ENCODE measurements at regions not wholly inside any gene's neighbourhood (a gene's known extent, or its start where the extent isn't known, plus 50 kb on each side); places are given as distances from the start of the nearest gene placed in this dataset.

DNA sequence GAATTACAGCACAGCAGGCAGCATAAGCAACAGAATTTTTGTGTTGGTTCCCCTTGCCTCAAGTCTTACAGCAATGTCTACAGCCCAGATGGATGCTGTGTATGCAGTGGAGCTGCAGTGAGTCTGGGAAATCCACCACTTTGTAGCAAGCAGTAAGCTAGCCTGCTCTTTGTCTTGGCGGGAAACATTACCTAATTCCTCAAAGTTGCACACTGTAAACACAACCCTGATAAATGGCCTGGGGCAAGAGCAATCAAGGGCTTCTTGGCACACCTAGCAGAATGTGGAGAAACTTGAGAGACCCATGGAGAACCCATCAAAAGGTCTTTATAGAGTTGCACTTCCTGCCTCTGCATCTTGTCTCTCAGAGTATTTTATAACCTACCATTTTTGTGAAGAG, 102.0 kb upstream of the FOXP2 start:
- Histone ChIP-seq H3K4me3 (ENCODE audit: low read depth, low read length) (no peak overlapping the region), H3K27me3 (ENCODE audit: control insufficient read depth, insufficient read depth, low read length) (no peaks in the 10 kb centered on the region), H3K36me3 (ENCODE audit: control insufficient read depth, insufficient read depth, low read length) (no peaks in the 10 kb centered on the region)
- no peak for TF ChIP-seq CTCF (IDR thresholded peaks at IDR 0.05; ENCODE audit: insufficient read depth, low read length, poor library complexity, severe bottlenecking)
- no peak for DNase-seq (ENCODE audit: low read depth)

DNA sequence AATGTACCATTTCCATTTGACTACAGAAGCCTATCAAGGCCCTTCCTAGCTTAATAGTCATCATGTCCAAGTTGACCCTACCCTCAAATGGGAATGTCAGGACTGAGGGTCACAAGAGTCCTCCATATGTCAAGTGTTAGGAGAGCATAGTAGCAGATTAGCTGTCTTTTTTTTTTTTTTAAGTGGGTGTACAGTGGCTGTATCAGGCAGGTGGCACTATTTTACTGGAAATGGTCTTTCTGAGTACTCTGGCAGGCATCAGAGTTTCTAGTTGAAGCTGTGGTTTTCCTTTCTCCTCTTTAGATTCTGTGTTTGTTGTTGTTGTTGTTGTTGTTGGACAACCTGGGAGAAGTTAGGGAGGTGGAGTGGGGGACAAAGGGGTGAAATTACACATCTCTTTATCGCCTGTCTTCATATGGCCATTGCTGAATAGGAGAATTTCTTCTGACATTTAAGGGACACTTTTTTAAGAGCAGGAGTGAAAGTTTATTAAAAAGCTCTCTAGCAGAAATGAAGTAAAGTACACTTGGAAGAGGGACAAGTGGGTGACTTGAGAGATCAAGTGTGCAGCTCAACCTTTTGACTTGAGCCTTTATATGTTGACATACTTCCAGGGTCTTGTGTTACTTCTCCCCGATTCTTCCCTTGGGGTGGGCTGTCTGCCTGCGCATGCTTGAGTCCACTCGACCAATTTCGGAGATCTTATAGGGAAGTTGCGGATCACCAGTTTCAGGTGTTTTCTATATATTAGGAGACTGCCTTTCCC, 104.1 kb upstream of the FOXP2 start:
- TF ChIP-seq CTCF (IDR thresholded peaks at IDR 0.05; ENCODE audit: insufficient read depth, low read length, poor library complexity, severe bottlenecking) = no peak

GRCh38 chr7:114309729-114310128, 104.9 kb upstream of the FOXP2 start:
- no peak overlapping the region for H3K4me3 ChIP-seq (ENCODE audit: low read depth, low read length)
- TF ChIP-seq CTCF (IDR thresholded peaks at IDR 0.05; ENCODE audit: insufficient read depth, low read length, poor library complexity, severe bottlenecking) = no peak
- DNase-seq (ENCODE audit: low read depth) = no peak
- H3K27me3 ChIP-seq (ENCODE audit: control insufficient read depth, insufficient read depth, low read length) = no peaks in the 10 kb centered on the region
- no peaks in the 10 kb centered on the region for H3K36me3 ChIP-seq (ENCODE audit: control insufficient read depth, insufficient read depth, low read length)

More for the DNA sequence above, 104.1 kb upstream of the FOXP2 start:
- DNase-seq (ENCODE audit: low read depth) = no peak
- H3K27me3 ChIP-seq (ENCODE audit: control insufficient read depth, insufficient read depth, low read length) = no peaks in the 10 kb centered on the region
- H3K36me3 ChIP-seq (ENCODE audit: control insufficient read depth, insufficient read depth, low read length) = no peaks in the 10 kb centered on the region
- no peak overlapping the region for H3K4me3 ChIP-seq (ENCODE audit: low read depth, low read length)

GRCh38 chr7:114303301-114303700, 111.3 kb upstream of the FOXP2 start:
- H3K36me3 ChIP-seq (ENCODE audit: control insufficient read depth, insufficient read depth, low read length) = no peaks in the 10 kb centered on the region
- no peak for DNase-seq (ENCODE audit: low read depth)
- TF ChIP-seq CTCF (IDR thresholded peaks at IDR 0.05; ENCODE audit: insufficient read depth, low read length, poor library complexity, severe bottlenecking) = no peak
- no peak overlapping the region for H3K4me3 ChIP-seq (ENCODE audit: low read depth, low read length)
- no peaks in the 10 kb centered on the region for H3K27me3 ChIP-seq (ENCODE audit: control insufficient read depth, insufficient read depth, low read length)

DNA sequence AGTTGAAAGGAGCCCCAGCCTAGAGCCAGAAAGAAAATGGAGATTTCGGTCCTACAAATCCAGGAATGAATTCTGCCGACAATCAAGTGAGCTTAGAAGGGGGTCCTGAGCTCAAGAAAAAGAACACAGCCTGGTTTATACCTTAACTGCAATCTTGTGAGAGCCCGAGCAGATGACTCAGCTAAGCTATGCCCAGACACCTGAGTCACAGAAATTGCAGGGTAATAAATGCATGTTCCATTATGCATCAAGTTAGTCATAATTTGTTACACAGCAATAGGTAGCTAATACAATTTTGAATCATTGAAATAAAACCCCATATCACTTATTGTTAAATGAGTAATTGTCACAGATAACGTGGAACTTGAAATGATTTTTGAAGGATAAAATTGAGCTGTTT, 111.8 kb upstream of the FOXP2 start:
- no peaks in the 10 kb centered on the region for H3K27me3 ChIP-seq (ENCODE audit: control insufficient read depth, insufficient read depth, low read length)
- no peak overlapping the region for H3K4me3 ChIP-seq (ENCODE audit: low read depth, low read length)
- no peak for TF ChIP-seq CTCF (IDR thresholded peaks at IDR 0.05; ENCODE audit: insufficient read depth, low read length, poor library complexity, severe bottlenecking)
- H3K36me3 ChIP-seq (ENCODE audit: control insufficient read depth, insufficient read depth, low read length) = no peaks in the 10 kb centered on the region
- DNase-seq (ENCODE audit: low read depth) = no peak

DNA sequence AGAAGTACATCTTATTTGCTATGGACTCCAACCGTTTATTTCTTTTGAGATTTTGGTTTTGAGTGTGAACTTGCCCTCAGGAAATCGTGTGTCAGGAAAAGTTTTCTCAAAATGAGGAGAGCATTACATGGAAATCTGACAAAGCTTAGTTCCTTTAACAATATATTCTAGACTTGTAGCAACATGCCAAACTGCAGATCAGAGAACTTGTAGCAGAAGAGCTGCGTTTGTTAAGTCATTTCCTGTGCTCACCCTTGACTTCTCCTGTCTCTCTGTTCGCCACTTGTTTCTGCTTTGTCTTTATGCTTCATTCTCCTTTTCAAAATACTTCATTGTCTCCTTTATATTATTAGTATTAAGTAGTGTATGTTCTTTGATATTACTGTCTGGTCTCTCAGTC, 116.6 kb upstream of the FOXP2 start:
- TF ChIP-seq CTCF (IDR thresholded peaks at IDR 0.05; ENCODE audit: insufficient read depth, low read length, poor library complexity, severe bottlenecking) = no peak
- no peak overlapping the region for H3K4me3 ChIP-seq (ENCODE audit: low read depth, low read length)
- H3K27me3 ChIP-seq (ENCODE audit: control insufficient read depth, insufficient read depth, low read length) = no peaks in the 10 kb centered on the region
- DNase-seq (ENCODE audit: low read depth) = no peak
- H3K36me3 ChIP-seq (ENCODE audit: control insufficient read depth, insufficient read depth, low read length) = no peaks in the 10 kb centered on the region
